Mammary epithelial cell (primary cell): ENCODE measurements at regions not wholly inside any gene's neighbourhood (a gene's known extent, or its start where the extent isn't known, plus 50 kb on each side); places are given as distances from the start of the nearest gene placed in this dataset.

Experiments
- CTCF ChIP-seq, 2 donors: IDR thresholded peaks in 1 of 2; conservative IDR thresholded peaks in 1 of 2; 2 replicates each; pipeline ENCODE4 v1.5.1; 2011 to 2012; ENCODE audit warnings: inconsistent platforms in 2 of 2, low read length in 2 of 2, mild to moderate bottlenecking in 2 of 2, control low read depth in 1 of 2, low read depth in 1 of 2; ENCODE audit not compliant: insufficient read depth in 1 of 2; ENCODE audit errors: extremely low read depth in 1 of 2
- EZH2 ChIP-seq: IDR thresholded peaks from 2 replicates; pipeline ENCODE4 v1.6.1; 2012; ENCODE audit warnings: low read length, inconsistent platforms, borderline replicate concordance

- no peak for TF ChIP-seq CTCF (conservative IDR thresholded peaks at IDR 0.05 in 1 of 2, IDR thresholded peaks at IDR 0.05 in 1 of 2; ENCODE audit: extremely low read depth in 1 of 2, insufficient read depth in 1 of 2, low read depth in 1 of 2, low read length in 2 of 2)
- no peak for TF ChIP-seq EZH2
Observed at GRCh38 chr2:195569255-195569654, 87.8 kb upstream of the SLC39A10 start.
